ENCODE measurements at regions not wholly inside any gene's neighbourhood (a gene's known extent, or its start where the extent isn't known, plus 50 kb on each side); places are given as distances from the start of the nearest gene placed in this dataset.

- Histone ChIP-seq H3K4me3 (ENCODE audit: low read length) (no peak overlapping the region), H3K36me3 (ENCODE audit: control insufficient read depth, low read length) (no peaks in the 10 kb centered on the region), H3K27ac (ENCODE audit: low read depth, low read length) (no peak overlapping the region), H3K9me2 (replicated peaks; ENCODE audit: control insufficient read depth, low read length) (no peaks in the 10 kb centered on the region), H3F3A (ENCODE audit: control insufficient read depth, insufficient read depth) (no peaks in the 10 kb centered on the region), H3K4me2 (ENCODE audit: low read length) (no peak overlapping the region), H3K79me2 (ENCODE audit: control insufficient read depth, low read length) (no peaks in the 10 kb centered on the region), H4K20me1 (ENCODE audit: control insufficient read depth, insufficient read depth, low read depth, low read length) (no peaks in the 10 kb centered on the region), H3K4me1 (ENCODE audit: control insufficient read depth, low read length) (no peaks in the 10 kb centered on the region), H3K9me3 (ENCODE audit: control insufficient read depth, insufficient read depth, low read length) (no peaks in the 10 kb centered on the region), H3K27me3 (ENCODE audit: control insufficient read depth, low read length) (no peaks in the 10 kb centered on the region)
- TF ChIP-seq CTCF (IDR thresholded peaks at IDR 0.05; ENCODE audit: low read depth, low read length, poor library complexity, severe bottlenecking) = no peak
- TF ChIP-seq EZH2phosphoT487 (IDR thresholded peaks at IDR 0.05; ENCODE audit: borderline replicate concordance, low read length) = no peak
These were observed 284.8 kb upstream of the INTU start for GRCh38 chr4:127347936-127348335.

- no peaks in the 10 kb centered on the region for H3K27me3 ChIP-seq (ENCODE audit: control insufficient read depth, low read length)
- H3K36me3 ChIP-seq (ENCODE audit: control insufficient read depth, low read length) = no peaks in the 10 kb centered on the region
- TF ChIP-seq CTCF (IDR thresholded peaks at IDR 0.05; ENCODE audit: low read depth, low read length, poor library complexity, severe bottlenecking) (no peak), EZH2phosphoT487 (IDR thresholded peaks at IDR 0.05; ENCODE audit: borderline replicate concordance, low read length) (no peak)
- H3K4me3 ChIP-seq (ENCODE audit: low read length) = no peak overlapping the region
- no peak overlapping the region for H3K27ac ChIP-seq (ENCODE audit: low read depth, low read length)
- H3K79me2 ChIP-seq (ENCODE audit: control insufficient read depth, low read length) = no peaks in the 10 kb centered on the region
- H4K20me1 ChIP-seq (ENCODE audit: control insufficient read depth, insufficient read depth, low read depth, low read length) = no peaks in the 10 kb centered on the region
- H3K9me2 ChIP-seq (replicated peaks; ENCODE audit: control insufficient read depth, low read length) = no peaks in the 10 kb centered on the region; the same call in 1 of the 2 replicates
- H3K4me1 ChIP-seq (ENCODE audit: control insufficient read depth, low read length) = no peaks in the 10 kb centered on the region
- no peak overlapping the region for H3K4me2 ChIP-seq (ENCODE audit: low read length)
- no peaks in the 10 kb centered on the region for H3K9me3 ChIP-seq (ENCODE audit: control insufficient read depth, insufficient read depth, low read length)
- no peaks in the 10 kb centered on the region for H3F3A ChIP-seq (ENCODE audit: control insufficient read depth, insufficient read depth)
These were observed 280.3 kb upstream of the INTU start for GRCh38 chr4:127352220-127353113.

GRCh38 chr4:127355743-127356142 is 277.0 kb upstream of the INTU start:
- H3K4me2 ChIP-seq (ENCODE audit: low read length) = no peak overlapping the region
- H3F3A ChIP-seq (ENCODE audit: control insufficient read depth, insufficient read depth) = no peaks in the 10 kb centered on the region
- H3K36me3 ChIP-seq (ENCODE audit: control insufficient read depth, low read length) = no peaks in the 10 kb centered on the region
- no peak overlapping the region for H3K4me3 ChIP-seq (ENCODE audit: low read length)
- no peaks in the 10 kb centered on the region for H3K4me1 ChIP-seq (ENCODE audit: control insufficient read depth, low read length)
- H3K27me3 ChIP-seq (ENCODE audit: control insufficient read depth, low read length) = no peaks in the 10 kb centered on the region
- H3K9me2 ChIP-seq (replicated peaks; ENCODE audit: control insufficient read depth, low read length) = no peaks in the 10 kb centered on the region; the same call in 1 of the 2 replicates
- H4K20me1 ChIP-seq (ENCODE audit: control insufficient read depth, insufficient read depth, low read depth, low read length) = no peaks in the 10 kb centered on the region
- no peaks in the 10 kb centered on the region for H3K9me3 ChIP-seq (ENCODE audit: control insufficient read depth, insufficient read depth, low read length)
- H3K27ac ChIP-seq (ENCODE audit: low read depth, low read length) = no peak overlapping the region
- TF ChIP-seq CTCF (IDR thresholded peaks at IDR 0.05; ENCODE audit: low read depth, low read length, poor library complexity, severe bottlenecking) = no peak
- TF ChIP-seq EZH2phosphoT487 (IDR thresholded peaks at IDR 0.05; ENCODE audit: borderline replicate concordance, low read length) = no peak
- H3K79me2 ChIP-seq (ENCODE audit: control insufficient read depth, low read length) = no peaks in the 10 kb centered on the region
